ENCODE measurements at regions not wholly inside any gene's neighbourhood (a gene's known extent, or its start where the extent isn't known, plus 50 kb on each side); places are given as distances from the start of the nearest gene placed in this dataset.
"Not testable (repeated sequence)": the region's sequence is repeated elsewhere in the genome, so short reads cannot be mapped to it uniquely, and the experiment has no call there.

- DNase-seq: not testable (repeated sequence)
Measured at GRCh38 chr15:98088307-98088945, 127.9 kb downstream of the ARRDC4 start.

- DNase-seq: not testable (repeated sequence)
Measured at GRCh38 chr15:98089352-98089751, 128.8 kb downstream of the ARRDC4 start.

GRCh38 chr15:98097986-98098385 lies 137.5 kb downstream of the ARRDC4 start:
- DNase-seq: not testable (repeated sequence)

GRCh38 chr15:98100606-98101005 lies 140.1 kb downstream of the ARRDC4 start:
- not testable (repeated sequence) for DNase-seq

- no peak for DNase-seq
Measured at GRCh38 chr15:98103570-98103969, 143.1 kb downstream of the ARRDC4 start.

GRCh38 chr15:98104386-98105151 lies 144.1 kb downstream of the ARRDC4 start:
- not testable (repeated sequence) for DNase-seq

GRCh38 chr15:98106615-98107194 lies 146.2 kb downstream of the ARRDC4 start:
- not testable (repeated sequence) for DNase-seq

GRCh38 chr15:98111806-98112205 lies 151.3 kb downstream of the ARRDC4 start:
- no peak for DNase-seq

GRCh38 chr15:98113327-98113726 lies 152.8 kb downstream of the ARRDC4 start:
- no peak for DNase-seq

- no peak for DNase-seq
Measured at GRCh38 chr15:98120561-98120960, 160.1 kb downstream of the ARRDC4 start.

GRCh38 chr15:98121536-98121935 lies 161.0 kb downstream of the ARRDC4 start:
- DNase-seq: no peak

GRCh38 chr15:98121957-98122356 lies 161.5 kb downstream of the ARRDC4 start:
- no peak for DNase-seq

- DNase-seq: no peak
Measured at GRCh38 chr15:98123297-98123696, 162.8 kb downstream of the ARRDC4 start.

- no peak for DNase-seq
Measured at GRCh38 chr15:98123834-98124233, 163.3 kb downstream of the ARRDC4 start.

GRCh38 chr15:98124581-98124980 lies 164.1 kb downstream of the ARRDC4 start:
- DNase-seq: no peak

- no peak for DNase-seq
Measured at GRCh38 chr15:98126326-98127085, 166.0 kb downstream of the ARRDC4 start.

GRCh38 chr15:98127586-98127985 lies 167.1 kb downstream of the ARRDC4 start:
- DNase-seq: no peak

- DNase-seq: no peak
Measured at GRCh38 chr15:98131924-98132323, 171.4 kb downstream of the ARRDC4 start.

- DNase-seq: no peak
Measured at GRCh38 chr15:98134905-98135304, 174.4 kb downstream of the ARRDC4 start.

- DNase-seq: no peak
Measured at GRCh38 chr15:98138910-98139309, 178.4 kb downstream of the ARRDC4 start.

GRCh38 chr15:98139337-98139736 lies 178.8 kb downstream of the ARRDC4 start:
- DNase-seq: no peak

GRCh38 chr15:98142572-98142971 lies 182.1 kb downstream of the ARRDC4 start:
- no peak for DNase-seq

GRCh38 chr15:98143116-98143515 lies 182.6 kb downstream of the ARRDC4 start:
- DNase-seq: no peak

Measured in NCI-H748 treated with DMSO at 0.1 percent for 48 hours (cell line).